ENCODE measurements at regions not wholly inside any gene's neighbourhood (a gene's known extent, or its start where the extent isn't known, plus 50 kb on each side); places are given as distances from the start of the nearest gene placed in this dataset.

GRCh38 chr9:124121725-124122124 lies 110.2 kb downstream of the LHX2 start:
- no peak for TF ChIP-seq CTCF (IDR thresholded peaks at IDR 0.05)
- TF ChIP-seq POLR2A (IDR thresholded peaks at IDR 0.05) = no peak
